GM19395 (cell line): ENCODE measurements at regions not wholly inside any gene's neighbourhood (a gene's known extent, or its start where the extent isn't known, plus 50 kb on each side); places are given as distances from the start of the nearest gene placed in this dataset.
"Not testable (repeated sequence)": the region's sequence is repeated elsewhere in the genome, so short reads cannot be mapped to it uniquely, and the experiment has no call there.

ENCODE experiments used
- ATAC-seq: cut with Tn5 transposase; IDR thresholded peaks from one replicate; pipeline ENCODE4 v1.9.1; 2021; ENCODE audit warnings: mild to moderate bottlenecking, moderate library complexity; ENCODE audit not compliant: unreplicated experiment

- ATAC-seq = no peak
These were observed 192.5 kb downstream of the TECRL start for GRCh38 chr4:64216741-64217140.

GRCh38 chr4:64205376-64205775 is 203.9 kb downstream of the TECRL start:
- no peak for ATAC-seq

GRCh38 chr4:64200001-64200555 is 209.2 kb downstream of the TECRL start:
- ATAC-seq = no peak

- ATAC-seq = no peak
These were observed 213.7 kb downstream of the TECRL start for GRCh38 chr4:64195582-64195981.

- no peak for ATAC-seq
These were observed 216.4 kb downstream of the TECRL start for GRCh38 chr4:64192731-64193412.

- ATAC-seq = no peak
These were observed 234.9 kb downstream of the TECRL start for GRCh38 chr4:64174247-64174882.

- ATAC-seq = no peak
These were observed 242.9 kb downstream of the TECRL start for GRCh38 chr4:64166365-64166764.

DNA sequence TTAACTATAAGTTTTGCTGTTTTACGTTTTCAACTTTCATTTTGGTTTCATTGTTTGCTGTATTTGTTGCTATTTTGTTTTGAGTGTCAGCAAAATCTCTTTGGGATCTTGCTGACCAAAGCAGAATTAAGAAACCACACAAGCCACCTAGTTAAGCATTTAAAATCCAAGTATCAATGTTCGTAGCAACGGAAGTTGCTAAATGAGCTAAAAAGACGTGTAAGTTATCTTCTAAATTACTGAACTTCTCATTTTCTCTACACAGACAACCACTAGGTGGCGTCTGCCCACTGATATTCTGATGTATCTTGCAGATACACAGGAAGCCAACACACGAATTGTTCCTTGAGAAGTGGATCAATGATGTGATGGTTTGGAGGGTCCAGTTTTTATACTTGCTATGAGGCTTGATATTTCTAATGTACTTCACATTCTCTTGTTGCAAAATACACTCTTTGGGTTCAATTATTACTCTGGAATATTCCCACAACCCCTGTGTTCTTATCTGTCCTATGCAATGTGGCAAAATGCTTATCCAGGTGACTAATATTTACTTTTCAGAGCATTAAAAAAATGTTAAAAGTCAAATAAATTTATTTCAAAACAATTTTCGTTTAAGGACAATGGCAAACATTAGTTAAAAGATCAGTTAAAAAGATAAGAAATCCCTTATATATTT is 250.5 kb downstream of the TECRL start:
- peak; percentile 86 for ATAC-seq

DNA sequence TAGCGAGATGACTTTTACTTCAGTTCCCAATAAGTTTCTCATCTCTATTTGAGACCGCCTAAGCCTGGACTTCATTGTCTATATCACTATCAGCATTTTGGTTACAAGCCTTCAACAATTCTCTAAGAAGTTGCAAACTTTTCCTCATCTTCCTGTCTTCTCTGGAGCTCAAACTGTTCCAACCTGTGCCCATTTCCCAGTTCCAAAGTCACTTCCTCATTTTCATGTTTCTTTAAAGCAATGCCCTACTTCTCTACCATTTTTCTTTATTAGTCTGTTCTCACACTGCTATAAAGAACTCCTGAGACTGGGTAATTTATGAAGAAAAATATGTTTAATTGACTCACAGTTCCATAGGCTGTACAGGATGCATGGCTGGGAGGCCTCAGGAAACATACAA is 251.9 kb downstream of the TECRL start:
- ATAC-seq = no peak

- ATAC-seq = no peak
These were observed 253.0 kb downstream of the TECRL start for GRCh38 chr4:64156253-64156652.

DNA sequence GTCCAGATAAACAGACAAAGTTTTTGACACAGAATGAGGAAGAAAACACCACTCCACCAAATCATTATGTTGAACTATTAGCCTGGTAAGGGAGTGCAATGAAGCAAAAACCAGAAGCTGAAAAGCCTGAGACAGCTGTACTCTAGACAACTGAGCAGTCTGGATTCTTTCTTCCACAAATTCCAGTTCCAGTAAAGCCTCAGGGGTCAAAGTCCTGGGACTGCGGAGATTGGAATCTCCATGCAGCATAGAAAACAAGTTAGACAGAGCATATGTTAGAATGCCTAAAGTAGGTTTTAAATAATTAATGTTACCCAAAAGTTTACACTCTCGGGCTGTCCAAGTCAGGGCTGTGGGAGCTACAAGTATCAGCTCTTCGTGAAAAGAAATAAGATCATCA is 263.2 kb downstream of the TECRL start:
- ATAC-seq = no peak

- no peak for ATAC-seq
These were observed 264.3 kb downstream of the TECRL start for GRCh38 chr4:64144994-64145393.

GRCh38 chr4:64130907-64131306 is 278.3 kb downstream of the TECRL start:
- ATAC-seq = no peak

GRCh38 chr4:64125354-64125753 is 283.9 kb downstream of the TECRL start:
- no peak for ATAC-seq

DNA sequence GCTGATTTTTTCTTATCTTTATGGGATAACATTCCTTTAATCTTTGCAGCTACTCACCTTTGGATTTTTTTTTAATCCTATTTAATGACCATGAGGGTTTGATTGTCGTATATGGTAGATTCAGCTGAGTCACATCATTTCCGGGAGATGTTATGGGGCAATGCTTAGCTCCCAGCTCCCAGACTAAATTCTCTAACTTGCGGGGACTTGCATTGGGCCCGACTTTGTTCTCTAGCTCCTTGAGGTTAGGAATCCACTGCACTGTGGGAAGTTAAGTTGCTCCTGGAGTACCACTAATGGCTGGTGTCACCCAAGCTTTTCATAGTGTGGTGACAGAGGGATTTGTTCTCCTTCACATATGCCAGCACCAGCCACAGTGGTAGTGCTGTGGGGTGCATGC is 287.4 kb downstream of the TECRL start:
- ATAC-seq = no peak

GRCh38 chr4:64105903-64106302 is 303.3 kb downstream of the TECRL start:
- no peak for ATAC-seq

DNA sequence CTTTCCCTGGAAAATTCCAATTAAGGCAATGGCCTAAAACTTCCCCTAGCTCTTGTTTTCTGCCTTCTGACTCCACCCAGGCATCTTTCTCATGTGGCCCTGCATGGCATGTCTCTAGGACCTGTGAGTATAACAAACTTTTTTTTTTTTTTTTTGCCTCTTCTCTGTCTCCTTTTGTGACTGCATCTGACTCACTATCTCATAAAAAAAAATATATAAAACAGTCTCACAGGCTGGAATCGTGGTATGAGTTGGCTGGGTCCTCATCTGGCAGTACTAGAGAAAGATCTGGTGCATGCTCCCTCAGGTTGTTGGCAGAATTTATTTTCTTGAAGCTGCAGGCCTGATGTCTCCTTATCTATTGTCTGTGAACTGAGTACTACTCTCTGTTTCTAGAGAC is 313.9 kb downstream of the TECRL start:
- ATAC-seq = no peak

GRCh38 chr4:64079316-64079715 is 329.9 kb downstream of the TECRL start:
- ATAC-seq = no peak

DNA sequence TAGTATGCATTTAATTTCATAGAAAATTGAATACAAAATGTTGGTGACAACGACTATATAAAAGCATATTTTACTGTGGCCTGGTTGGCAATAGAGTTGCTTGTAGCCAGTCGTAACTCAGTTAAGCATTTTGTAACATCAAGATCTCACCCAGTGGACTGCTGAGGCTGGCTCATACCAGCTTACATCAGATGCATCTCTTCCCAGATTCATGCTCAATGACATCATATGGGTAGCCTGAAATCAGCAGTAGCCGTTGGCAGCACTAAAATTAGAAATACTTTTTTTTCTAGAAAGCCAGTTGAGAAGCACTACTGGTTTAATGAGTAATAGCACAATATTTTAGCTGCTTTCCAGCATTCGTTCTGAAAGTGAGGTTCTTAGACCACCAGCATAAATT is 341.2 kb downstream of the TECRL start:
- no peak for ATAC-seq

- ATAC-seq = no peak
These were observed 346.3 kb downstream of the TECRL start for GRCh38 chr4:64062991-64063390.

GRCh38 chr4:64037033-64037432 is 372.2 kb downstream of the TECRL start:
- not testable (repeated sequence) for ATAC-seq

DNA sequence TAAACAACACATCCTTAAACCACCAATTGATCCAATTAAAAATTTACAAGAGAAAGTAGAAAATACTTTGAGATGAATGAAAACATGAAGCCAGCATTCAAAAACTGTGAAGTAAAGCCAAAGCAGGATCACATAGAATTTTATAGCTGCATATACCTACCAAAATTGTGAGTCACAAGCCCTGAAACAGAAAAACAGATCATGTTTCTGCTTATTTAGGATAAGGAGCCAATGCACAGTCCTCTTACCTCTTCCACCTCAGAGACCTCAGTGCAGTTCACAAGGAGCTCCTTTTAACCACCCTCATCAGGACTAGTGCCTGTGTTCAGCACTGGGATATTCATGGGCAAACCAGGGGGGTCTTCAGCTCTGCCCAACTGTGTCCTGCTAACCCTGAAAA is 386.7 kb downstream of the TECRL start:
- no peak for ATAC-seq
